ENCODE measurements at regions not wholly inside any gene's neighbourhood (a gene's known extent, or its start where the extent isn't known, plus 50 kb on each side); places are given as distances from the start of the nearest gene placed in this dataset.
A peak's percentile ranks its signal among the peaks of the same experiment; 100 is the strongest.

- DNase-seq = no peak
These were observed 89.8 kb upstream of the KCNH7 start for GRCh38 chr2:162928356-162928755.

- DNase-seq = no peak
These were observed 88.3 kb upstream of the KCNH7 start for GRCh38 chr2:162926907-162927306.

- DNase-seq = no peak
These were observed 87.9 kb upstream of the KCNH7 start for GRCh38 chr2:162926501-162926900.

- DNase-seq = no peak
These were observed 87.0 kb upstream of the KCNH7 start for GRCh38 chr2:162925595-162925994.

- DNase-seq = no peak
These were observed 80.5 kb upstream of the KCNH7 start for GRCh38 chr2:162919111-162919510.

GRCh38 chr2:162917626-162918025, 79.1 kb upstream of the KCNH7 start:
- no peak for DNase-seq

- no peak for DNase-seq
These were observed 77.8 kb upstream of the KCNH7 start for GRCh38 chr2:162916286-162916801.

- DNase-seq = no peak
These were observed 77.3 kb upstream of the KCNH7 start for GRCh38 chr2:162915858-162916257.

GRCh38 chr2:162914161-162914560, 75.6 kb upstream of the KCNH7 start:
- DNase-seq = no peak

GRCh38 chr2:162912787-162913186, 74.2 kb upstream of the KCNH7 start:
- DNase-seq = no peak

GRCh38 chr2:162908567-162908966, 70.0 kb upstream of the KCNH7 start:
- no peak for DNase-seq

GRCh38 chr2:162890690-162891311, 52.2 kb upstream of the KCNH7 start:
- peak; percentile 42 for DNase-seq

GRCh38 chr2:162888652-162889051, 50.1 kb upstream of the KCNH7 start:
- DNase-seq = peak; percentile 57

Measured in DMS153 (cell line).